ENCODE measurements at regions not wholly inside any gene's neighbourhood (a gene's known extent, or its start where the extent isn't known, plus 50 kb on each side); places are given as distances from the start of the nearest gene placed in this dataset.

DNA sequence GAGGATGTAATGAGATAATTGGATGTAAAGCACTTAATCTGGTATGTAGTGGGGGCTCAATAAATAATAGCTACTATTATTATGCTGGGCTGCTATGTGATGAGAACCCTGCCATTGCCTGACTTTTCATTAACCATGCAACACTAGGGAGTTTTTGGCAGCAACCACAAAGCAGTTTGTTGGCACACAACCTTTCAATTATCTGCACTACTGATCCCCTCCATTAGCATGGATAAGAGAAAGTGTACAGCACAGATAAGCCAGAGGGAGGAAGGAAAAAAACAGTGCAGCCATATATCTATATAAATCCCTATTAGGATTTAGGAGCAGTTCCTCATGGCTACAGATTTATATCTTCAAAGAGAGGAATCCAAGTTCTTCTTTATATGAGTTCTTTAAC lies 498.5 kb downstream of the NUF2 start:
- TF ChIP-seq, protein P1, sequence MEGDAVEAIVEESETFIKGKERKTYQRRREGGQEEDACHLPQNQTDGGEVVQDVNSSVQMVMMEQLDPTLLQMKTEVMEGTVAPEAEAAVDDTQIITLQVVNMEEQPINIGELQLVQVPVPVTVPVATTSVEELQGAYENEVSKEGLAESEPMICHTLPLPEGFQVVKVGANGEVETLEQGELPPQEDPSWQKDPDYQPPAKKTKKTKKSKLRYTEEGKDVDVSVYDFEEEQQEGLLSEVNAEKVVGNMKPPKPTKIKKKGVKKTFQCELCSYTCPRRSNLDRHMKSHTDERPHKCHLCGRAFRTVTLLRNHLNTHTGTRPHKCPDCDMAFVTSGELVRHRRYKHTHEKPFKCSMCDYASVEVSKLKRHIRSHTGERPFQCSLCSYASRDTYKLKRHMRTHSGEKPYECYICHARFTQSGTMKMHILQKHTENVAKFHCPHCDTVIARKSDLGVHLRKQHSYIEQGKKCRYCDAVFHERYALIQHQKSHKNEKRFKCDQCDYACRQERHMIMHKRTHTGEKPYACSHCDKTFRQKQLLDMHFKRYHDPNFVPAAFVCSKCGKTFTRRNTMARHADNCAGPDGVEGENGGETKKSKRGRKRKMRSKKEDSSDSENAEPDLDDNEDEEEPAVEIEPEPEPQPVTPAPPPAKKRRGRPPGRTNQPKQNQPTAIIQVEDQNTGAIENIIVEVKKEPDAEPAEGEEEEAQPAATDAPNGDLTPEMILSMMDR (IDR thresholded peaks at IDR 0.05) = no peak
- no peak for TF ChIP-seq POLR2A (IDR thresholded peaks at IDR 0.05)
